ENCODE measurements at regions not wholly inside any gene's neighbourhood (a gene's known extent, or its start where the extent isn't known, plus 50 kb on each side); places are given as distances from the start of the nearest gene placed in this dataset.

DNA sequence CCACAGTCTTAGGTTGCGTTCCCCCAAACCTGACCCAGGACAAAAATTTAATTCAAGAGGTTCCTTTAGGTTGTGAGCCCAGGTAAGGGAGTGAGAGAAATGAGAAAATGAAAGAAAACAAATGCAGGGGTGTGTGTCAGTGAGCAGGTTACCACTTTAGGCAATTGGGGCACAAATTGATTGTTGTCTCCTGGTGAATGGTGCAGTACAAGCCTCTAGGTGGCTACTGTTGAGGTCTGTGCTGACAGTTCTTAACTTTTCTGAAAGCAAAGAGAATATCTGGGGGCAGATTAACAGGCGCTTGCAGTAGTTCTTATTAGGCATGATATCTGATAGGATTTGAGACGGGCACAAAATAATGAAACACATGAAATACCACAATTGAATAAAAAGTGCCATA is 894.6 kb downstream of the FAM181B start:
- no peak overlapping the region for H2AFZ ChIP-seq (ENCODE audit: low read length)
- H3K27me3 ChIP-seq (ENCODE audit: insufficient read depth, low read length) = no peaks in the 10 kb centered on the region
- H3K9me2 ChIP-seq (ENCODE audit: low read depth, low read length) = no peaks in the 10 kb centered on the region
- H3K9me3 ChIP-seq (ENCODE audit: low read length) = no peaks in the 10 kb centered on the region
- H3K27ac ChIP-seq (ENCODE audit: low read depth, low read length, poor library complexity, severe bottlenecking) = no peak overlapping the region
- no peak overlapping the region for H3K4me3 ChIP-seq (ENCODE audit: low read depth, low read length, poor library complexity, severe bottlenecking)
- H3K36me3 ChIP-seq (ENCODE audit: insufficient read depth, low read length) = no peaks in the 10 kb centered on the region
- no peaks in the 10 kb centered on the region for H3K79me2 ChIP-seq (ENCODE audit: insufficient read depth, low read length)
- H3K4me1 ChIP-seq (ENCODE audit: insufficient read depth, low read length, severe bottlenecking) = no peaks in the 10 kb centered on the region
- H3F3A ChIP-seq (ENCODE audit: insufficient read depth, low read length) = no peaks in the 10 kb centered on the region
- TF ChIP-seq, protein P1, sequence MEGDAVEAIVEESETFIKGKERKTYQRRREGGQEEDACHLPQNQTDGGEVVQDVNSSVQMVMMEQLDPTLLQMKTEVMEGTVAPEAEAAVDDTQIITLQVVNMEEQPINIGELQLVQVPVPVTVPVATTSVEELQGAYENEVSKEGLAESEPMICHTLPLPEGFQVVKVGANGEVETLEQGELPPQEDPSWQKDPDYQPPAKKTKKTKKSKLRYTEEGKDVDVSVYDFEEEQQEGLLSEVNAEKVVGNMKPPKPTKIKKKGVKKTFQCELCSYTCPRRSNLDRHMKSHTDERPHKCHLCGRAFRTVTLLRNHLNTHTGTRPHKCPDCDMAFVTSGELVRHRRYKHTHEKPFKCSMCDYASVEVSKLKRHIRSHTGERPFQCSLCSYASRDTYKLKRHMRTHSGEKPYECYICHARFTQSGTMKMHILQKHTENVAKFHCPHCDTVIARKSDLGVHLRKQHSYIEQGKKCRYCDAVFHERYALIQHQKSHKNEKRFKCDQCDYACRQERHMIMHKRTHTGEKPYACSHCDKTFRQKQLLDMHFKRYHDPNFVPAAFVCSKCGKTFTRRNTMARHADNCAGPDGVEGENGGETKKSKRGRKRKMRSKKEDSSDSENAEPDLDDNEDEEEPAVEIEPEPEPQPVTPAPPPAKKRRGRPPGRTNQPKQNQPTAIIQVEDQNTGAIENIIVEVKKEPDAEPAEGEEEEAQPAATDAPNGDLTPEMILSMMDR (IDR thresholded peaks at IDR 0.05; ENCODE audit: low read length) = no peak
- TF ChIP-seq EZH2 (IDR thresholded peaks at IDR 0.05; ENCODE audit: borderline replicate concordance, low read length) = no peak
- no peaks in the 10 kb centered on the region for H4K20me1 ChIP-seq (ENCODE audit: insufficient read depth, low read length)
- no peak overlapping the region for H3K4me2 ChIP-seq (ENCODE audit: low read length)
- H3K9ac ChIP-seq (ENCODE audit: low read length) = no peak overlapping the region

DNA sequence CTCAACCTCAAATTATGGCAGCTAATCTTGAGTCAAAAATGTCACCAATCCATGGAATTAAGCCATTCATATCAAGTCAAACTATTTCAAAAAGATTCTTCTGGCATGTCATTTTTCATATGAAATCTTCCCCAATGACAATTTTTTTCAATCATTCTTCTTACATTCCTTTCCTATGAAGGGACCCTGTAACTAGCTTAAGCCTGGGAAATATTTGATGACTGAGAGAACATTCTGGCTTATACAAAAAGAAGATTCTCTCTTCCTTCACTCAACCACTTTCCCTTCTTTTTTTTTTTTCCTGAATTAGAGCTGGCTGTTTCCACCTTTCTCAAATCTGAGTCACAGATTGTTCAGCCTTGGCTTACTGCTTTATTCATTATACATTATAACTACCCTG is 903.7 kb downstream of the FAM181B start:
- TF ChIP-seq, protein P1 (IDR thresholded peaks at IDR 0.05; ENCODE audit: low read length) = no peak
- no peak for TF ChIP-seq EZH2 (IDR thresholded peaks at IDR 0.05; ENCODE audit: borderline replicate concordance, low read length)
- H3K9me3 ChIP-seq (ENCODE audit: low read length) = no peaks in the 10 kb centered on the region
- no peaks in the 10 kb centered on the region for H3K36me3 ChIP-seq (ENCODE audit: insufficient read depth, low read length)
- no peak overlapping the region for H3K4me2 ChIP-seq (ENCODE audit: low read length)
- H3K4me3 ChIP-seq (ENCODE audit: low read depth, low read length, poor library complexity, severe bottlenecking) = no peak overlapping the region
- H3K27ac ChIP-seq (ENCODE audit: low read depth, low read length, poor library complexity, severe bottlenecking) = no peak overlapping the region
- H2AFZ ChIP-seq (ENCODE audit: low read length) = no peak overlapping the region
- no peaks in the 10 kb centered on the region for H3K4me1 ChIP-seq (ENCODE audit: insufficient read depth, low read length, severe bottlenecking)
- H4K20me1 ChIP-seq (ENCODE audit: insufficient read depth, low read length) = no peaks in the 10 kb centered on the region
- H3K9ac ChIP-seq (ENCODE audit: low read length) = no peak overlapping the region
- H3K27me3 ChIP-seq (ENCODE audit: insufficient read depth, low read length) = no peaks in the 10 kb centered on the region
- no peaks in the 10 kb centered on the region for H3K9me2 ChIP-seq (ENCODE audit: low read depth, low read length)
- no peaks in the 10 kb centered on the region for H3F3A ChIP-seq (ENCODE audit: insufficient read depth, low read length)
- H3K79me2 ChIP-seq (ENCODE audit: insufficient read depth, low read length) = no peaks in the 10 kb centered on the region

DNA sequence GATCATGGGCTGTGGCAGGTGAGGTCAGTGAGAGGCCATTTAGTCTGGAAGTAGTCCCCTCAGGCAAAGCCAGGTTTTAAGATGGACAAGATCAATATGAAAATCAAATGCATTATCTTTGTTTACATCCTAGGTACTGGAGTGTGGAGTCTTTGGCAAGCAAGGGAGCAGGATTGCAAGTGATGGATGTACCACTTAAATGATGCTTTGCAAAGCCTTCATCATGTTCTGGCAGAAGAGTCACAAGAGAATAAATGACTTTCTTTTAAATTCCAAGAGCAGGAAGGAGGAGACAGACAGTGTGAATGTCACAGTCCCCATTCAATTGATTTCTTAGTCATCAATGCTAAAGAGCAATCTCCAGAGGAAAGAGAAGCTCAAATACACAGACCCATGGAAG is 908.3 kb downstream of the FAM181B start:
- Histone ChIP-seq H4K20me1 (ENCODE audit: insufficient read depth, low read length) (no peaks in the 10 kb centered on the region), H3F3A (ENCODE audit: insufficient read depth, low read length) (no peaks in the 10 kb centered on the region), H2AFZ (ENCODE audit: low read length) (no peak overlapping the region), H3K4me1 (ENCODE audit: insufficient read depth, low read length, severe bottlenecking) (no peaks in the 10 kb centered on the region), H3K9me2 (ENCODE audit: low read depth, low read length) (no peaks in the 10 kb centered on the region), H3K9me3 (ENCODE audit: low read length) (no peaks in the 10 kb centered on the region), H3K4me3 (ENCODE audit: low read depth, low read length, poor library complexity, severe bottlenecking) (no peak overlapping the region), H3K27me3 (ENCODE audit: insufficient read depth, low read length) (no peaks in the 10 kb centered on the region), H3K79me2 (ENCODE audit: insufficient read depth, low read length) (no peaks in the 10 kb centered on the region), H3K27ac (ENCODE audit: low read depth, low read length, poor library complexity, severe bottlenecking) (no peak overlapping the region), H3K36me3 (ENCODE audit: insufficient read depth, low read length) (no peaks in the 10 kb centered on the region), H3K9ac (ENCODE audit: low read length) (no peak overlapping the region), H3K4me2 (ENCODE audit: low read length) (no peak overlapping the region)
- no peak for TF ChIP-seq EZH2 (IDR thresholded peaks at IDR 0.05; ENCODE audit: borderline replicate concordance, low read length)
- TF ChIP-seq, protein P1 (IDR thresholded peaks at IDR 0.05; ENCODE audit: low read length) = no peak

All from OCI-LY1 (cell line).